GM10266 (cell line): ENCODE measurements at regions not wholly inside any gene's neighbourhood (a gene's known extent, or its start where the extent isn't known, plus 50 kb on each side); places are given as distances from the start of the nearest gene placed in this dataset.

Experiments
- DNase-seq: peaks from one replicate; pipeline ENCODE4 v3.0.0; 2012; ENCODE audit errors: extremely low spot score
- TF ChIP-seq, protein P1 (sequence below): IDR thresholded peaks from 2 replicates; pipeline ENCODE4 v1.5.1; 2012; ENCODE audit warnings: mild to moderate bottlenecking, low read depth; ENCODE audit not compliant: control insufficient read depth, insufficient read depth; ENCODE audit errors: missing control alignments

DNA sequence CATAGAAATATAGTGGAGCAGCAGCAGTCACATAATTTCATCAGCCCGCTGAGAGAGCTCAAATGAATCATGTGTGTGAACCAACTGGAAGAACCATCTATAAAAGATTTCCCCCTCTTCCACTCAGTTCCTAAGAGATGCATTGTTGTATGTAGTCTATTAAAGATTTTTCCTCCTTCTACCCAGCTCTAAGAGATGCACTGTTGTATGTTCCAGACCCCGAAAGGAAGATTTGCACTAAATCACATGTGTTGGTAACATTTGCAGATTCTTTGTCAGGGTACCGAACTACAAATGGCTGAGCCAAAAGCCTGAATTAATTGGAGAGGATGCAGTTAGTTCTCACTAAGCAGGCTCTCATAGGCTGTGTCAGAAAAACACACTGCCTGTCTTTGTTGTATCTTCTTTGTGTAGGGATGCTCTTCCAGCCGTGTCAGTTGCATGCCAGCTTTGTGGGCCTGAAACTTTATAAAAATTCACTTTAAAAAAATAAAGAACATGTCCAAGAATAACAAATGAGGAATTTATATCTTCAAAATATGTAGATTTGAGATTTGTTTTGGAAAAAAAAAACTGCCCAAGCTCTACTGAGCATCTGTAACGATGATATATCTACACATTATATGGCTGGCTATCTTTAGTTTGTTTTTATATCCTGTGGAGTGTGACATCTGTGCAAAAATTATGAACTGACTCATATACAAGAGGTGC, 223.1 kb downstream of the MZT1 start:
- DNase-seq = no peak
- TF ChIP-seq, protein P1, sequence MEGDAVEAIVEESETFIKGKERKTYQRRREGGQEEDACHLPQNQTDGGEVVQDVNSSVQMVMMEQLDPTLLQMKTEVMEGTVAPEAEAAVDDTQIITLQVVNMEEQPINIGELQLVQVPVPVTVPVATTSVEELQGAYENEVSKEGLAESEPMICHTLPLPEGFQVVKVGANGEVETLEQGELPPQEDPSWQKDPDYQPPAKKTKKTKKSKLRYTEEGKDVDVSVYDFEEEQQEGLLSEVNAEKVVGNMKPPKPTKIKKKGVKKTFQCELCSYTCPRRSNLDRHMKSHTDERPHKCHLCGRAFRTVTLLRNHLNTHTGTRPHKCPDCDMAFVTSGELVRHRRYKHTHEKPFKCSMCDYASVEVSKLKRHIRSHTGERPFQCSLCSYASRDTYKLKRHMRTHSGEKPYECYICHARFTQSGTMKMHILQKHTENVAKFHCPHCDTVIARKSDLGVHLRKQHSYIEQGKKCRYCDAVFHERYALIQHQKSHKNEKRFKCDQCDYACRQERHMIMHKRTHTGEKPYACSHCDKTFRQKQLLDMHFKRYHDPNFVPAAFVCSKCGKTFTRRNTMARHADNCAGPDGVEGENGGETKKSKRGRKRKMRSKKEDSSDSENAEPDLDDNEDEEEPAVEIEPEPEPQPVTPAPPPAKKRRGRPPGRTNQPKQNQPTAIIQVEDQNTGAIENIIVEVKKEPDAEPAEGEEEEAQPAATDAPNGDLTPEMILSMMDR = no peak

DNA sequence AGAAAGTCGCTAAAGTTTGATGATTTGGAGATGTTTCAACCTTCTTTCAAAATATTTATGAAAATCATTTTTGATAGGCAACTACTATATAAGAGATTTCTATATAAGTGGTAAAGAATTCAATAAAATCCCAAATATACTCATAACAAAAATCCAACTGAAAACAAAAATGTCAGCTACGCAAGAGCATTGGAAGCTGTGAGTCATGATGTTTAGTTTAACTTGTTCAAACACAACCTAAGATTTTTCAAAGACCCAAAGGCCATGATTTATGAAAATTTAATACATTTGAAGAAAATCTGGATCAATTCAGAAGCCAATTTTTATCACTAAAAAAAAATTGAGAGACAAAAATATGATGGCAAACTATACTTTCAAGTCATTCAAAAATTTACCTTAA, 226.6 kb downstream of the MZT1 start:
- TF ChIP-seq, protein P1 = no peak
- DNase-seq = no peak

DNA sequence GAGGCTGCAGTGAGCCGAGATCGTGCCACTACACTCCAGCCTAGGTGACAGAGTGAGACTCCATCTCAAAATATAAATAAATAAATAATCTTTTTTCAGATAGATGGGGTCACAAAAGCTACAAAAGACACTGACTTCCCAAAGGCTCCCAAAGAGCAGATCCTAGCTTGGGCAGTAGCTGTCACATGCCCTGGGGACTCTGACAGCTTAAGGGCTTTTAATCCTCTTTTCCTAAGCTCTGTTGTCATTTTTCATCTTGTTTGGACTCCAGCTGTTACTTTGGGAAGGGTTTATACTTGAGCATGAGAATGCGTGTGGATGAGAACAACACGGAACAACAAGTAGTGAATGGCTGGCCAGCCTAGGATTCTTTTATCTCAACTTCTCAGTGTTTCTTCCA, 231.7 kb downstream of the MZT1 start:
- DNase-seq = no peak
- TF ChIP-seq, protein P1 = no peak

DNA sequence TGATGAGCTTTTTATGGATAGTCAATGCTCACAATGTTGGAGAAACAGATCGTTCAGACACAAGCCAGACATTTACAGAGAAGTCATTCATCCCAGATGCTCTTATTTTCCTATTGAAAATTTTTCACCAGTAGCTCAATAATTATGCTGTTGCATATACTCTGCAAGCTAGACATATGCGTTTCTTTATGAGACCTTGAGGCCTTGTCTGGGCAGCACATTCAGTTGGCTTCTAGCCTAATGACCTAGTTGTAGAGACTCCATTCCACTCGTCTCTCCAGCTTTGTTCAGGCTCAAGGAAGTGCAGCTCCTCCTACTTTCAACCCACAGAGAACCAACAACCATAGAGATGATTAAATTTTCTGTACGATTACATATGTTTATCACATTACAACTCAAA, 237.7 kb downstream of the MZT1 start:
- TF ChIP-seq, protein P1 = no peak
- DNase-seq = no peak

DNA sequence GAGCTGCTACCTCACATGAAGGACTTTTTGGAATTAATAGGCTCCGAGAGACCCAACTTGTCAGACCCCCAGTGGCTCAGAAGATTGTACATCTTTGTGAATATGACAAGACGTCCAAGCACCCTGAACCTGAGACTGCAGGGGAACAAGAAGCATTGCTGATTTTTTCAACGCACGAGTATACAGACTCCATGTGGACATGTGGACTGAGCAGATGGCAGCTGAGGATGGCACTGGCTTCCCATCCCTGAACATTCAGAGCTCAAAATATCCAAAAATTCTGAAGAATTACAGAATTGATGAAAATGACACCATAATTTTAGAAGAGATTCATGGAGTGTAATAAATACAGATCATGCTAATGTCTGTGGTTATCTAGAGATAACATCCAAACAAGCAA, 254.1 kb downstream of the MZT1 start:
- TF ChIP-seq, protein P1 = no peak
- no peak for DNase-seq

DNA sequence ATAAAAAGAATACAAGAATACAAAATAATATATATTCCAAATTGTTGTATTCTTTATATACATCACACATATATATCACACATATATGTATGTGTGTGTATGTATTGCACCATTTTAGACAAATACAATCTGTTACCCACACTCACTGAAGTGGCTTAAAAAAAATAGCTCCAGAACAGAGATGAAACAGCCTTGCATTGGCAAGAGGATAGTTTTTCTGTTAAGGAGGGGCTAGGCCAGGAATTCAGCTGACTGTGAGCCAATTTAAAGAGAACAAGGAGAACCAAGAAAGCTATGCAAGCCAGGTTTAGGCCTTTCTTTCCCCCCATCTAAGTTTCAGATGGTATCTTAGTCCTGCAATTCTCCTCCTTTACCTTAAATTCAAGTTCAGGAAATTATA, 257.5 kb downstream of the MZT1 start:
- TF ChIP-seq, protein P1 = no peak
- DNase-seq = no peak

DNA sequence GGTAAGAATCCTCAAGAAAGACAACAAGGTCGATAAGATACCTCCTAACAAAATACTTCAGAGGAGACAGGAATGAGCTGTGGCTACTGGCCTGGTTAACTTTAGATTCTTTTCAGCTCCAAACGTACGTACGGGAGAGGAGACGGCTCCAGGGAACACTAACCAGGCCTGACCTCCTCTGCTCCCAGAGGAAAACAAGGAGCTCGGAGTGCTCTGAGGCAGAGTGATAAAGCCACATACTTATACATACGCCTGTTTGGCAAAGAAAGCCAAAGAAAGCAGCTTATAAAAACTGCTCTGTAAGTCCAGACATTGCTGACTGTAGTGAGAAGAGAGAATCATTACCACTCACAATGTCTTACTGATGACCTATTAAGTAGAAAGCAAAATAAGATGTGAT, 263.9 kb downstream of the MZT1 start:
- no peak for DNase-seq
- TF ChIP-seq, protein P1 = no peak
